Mesenteric fat pad (tissue), 1 donor: ENCODE measurements at regions not wholly inside any gene's neighbourhood (a gene's known extent, or its start where the extent isn't known, plus 50 kb on each side); places are given as distances from the start of the nearest gene placed in this dataset.

Experiments used
- DNase-seq: peaks from one replicate; pipeline ENCODE4 v3.0.0-alpha.2; 2020; ENCODE audit warnings: low spot score
- donor health status: DM: yes; HTN: yes; CAD: no.

- no peak for DNase-seq
Observed at GRCh38 chr11:95717314-95717713, 72.3 kb downstream of the FAM76B start.

GRCh38 chr11:95716266-95716665 lies 73.3 kb downstream of the FAM76B start:
- DNase-seq = no peak

- no peak for DNase-seq
Observed at GRCh38 chr11:95715777-95716241, 73.8 kb downstream of the FAM76B start.

GRCh38 chr11:95714843-95715776 lies 74.5 kb downstream of the FAM76B start:
- no peak for DNase-seq

- DNase-seq = no peak
Observed at GRCh38 chr11:95713428-95713827, 76.2 kb downstream of the FAM76B start.

GRCh38 chr11:95711945-95712221 lies 77.7 kb downstream of the FAM76B start:
- no peak for DNase-seq

GRCh38 chr11:95711162-95711944 lies 78.2 kb downstream of the FAM76B start:
- no peak for DNase-seq

GRCh38 chr11:95708681-95709080 lies 80.9 kb downstream of the FAM76B start:
- no peak for DNase-seq

GRCh38 chr11:95706974-95707387 lies 82.6 kb downstream of the FAM76B start:
- DNase-seq = no peak

- DNase-seq = peak; percentile 93
Observed at GRCh38 chr11:95705485-95706124, 84.0 kb downstream of the FAM76B start.

GRCh38 chr11:95704865-95705264 lies 84.7 kb downstream of the FAM76B start:
- DNase-seq = no peak

GRCh38 chr11:95703049-95703448 lies 86.5 kb downstream of the FAM76B start:
- no peak for DNase-seq

GRCh38 chr11:95702526-95702925 lies 87.1 kb downstream of the FAM76B start:
- DNase-seq = no peak

- DNase-seq = no peak
Observed at GRCh38 chr11:95700471-95700817, 89.1 kb downstream of the FAM76B start.

- no peak for DNase-seq
Observed at GRCh38 chr11:95699631-95700470, 89.7 kb downstream of the FAM76B start.

GRCh38 chr11:95698676-95699557 lies 90.7 kb downstream of the FAM76B start:
- DNase-seq = no peak

GRCh38 chr11:95697614-95698408 lies 91.8 kb downstream of the FAM76B start:
- no peak for DNase-seq

- no peak for DNase-seq
Observed at GRCh38 chr11:95695181-95695580, 94.4 kb downstream of the FAM76B start.

- no peak for DNase-seq
Observed at GRCh38 chr11:95693298-95693697, 96.3 kb downstream of the FAM76B start.
